ENCODE measurements at regions not wholly inside any gene's neighbourhood (a gene's known extent, or its start where the extent isn't known, plus 50 kb on each side); places are given as distances from the start of the nearest gene placed in this dataset.

- intact Hi-C loops (cut with DNase I) = no loop called here
- Histone ChIP-seq H3K27me3 (no peaks in the 10 kb centered on the region), H3K9ac (ENCODE audit: low read depth in 2 of 2, low read length in 2 of 2) (no peak overlapping the region), H3K36me3 (no peaks in the 10 kb centered on the region), H3K9me3 (no peaks in the 10 kb centered on the region), H3K4me1 (no peaks in the 10 kb centered on the region), H3K27ac (no peak overlapping the region), H3K4me3 (no peak overlapping the region)
- no peak for TF ChIP-seq CTCF (IDR thresholded peaks at IDR 0.05)
- DNase-seq = no peak
Observed at GRCh38 chr2:59858540-59858939, 694.9 kb downstream of the BCL11A start.

DNA sequence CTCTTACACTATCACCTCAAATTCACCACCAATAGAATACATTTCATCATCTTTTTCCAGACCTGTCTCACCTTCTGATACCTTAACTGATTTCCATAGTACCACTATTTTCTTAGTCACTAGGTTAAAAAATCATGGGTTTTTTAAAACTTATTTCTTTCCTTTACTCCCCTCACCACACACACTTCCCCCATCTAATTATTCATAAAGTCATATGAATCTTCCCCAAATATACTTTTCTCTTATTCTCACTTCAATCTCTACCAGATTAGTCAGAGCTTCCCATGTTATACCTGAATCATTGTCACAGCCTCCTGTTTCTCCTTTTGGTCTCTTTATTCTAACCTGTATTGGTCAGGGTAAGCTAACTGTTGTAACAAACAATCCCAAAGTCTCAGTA lies 696.3 kb downstream of the BCL11A start:
- no peak for DNase-seq
- H3K9me3 ChIP-seq = no peaks in the 10 kb centered on the region
- no peaks in the 10 kb centered on the region for H3K4me1 ChIP-seq

DNA sequence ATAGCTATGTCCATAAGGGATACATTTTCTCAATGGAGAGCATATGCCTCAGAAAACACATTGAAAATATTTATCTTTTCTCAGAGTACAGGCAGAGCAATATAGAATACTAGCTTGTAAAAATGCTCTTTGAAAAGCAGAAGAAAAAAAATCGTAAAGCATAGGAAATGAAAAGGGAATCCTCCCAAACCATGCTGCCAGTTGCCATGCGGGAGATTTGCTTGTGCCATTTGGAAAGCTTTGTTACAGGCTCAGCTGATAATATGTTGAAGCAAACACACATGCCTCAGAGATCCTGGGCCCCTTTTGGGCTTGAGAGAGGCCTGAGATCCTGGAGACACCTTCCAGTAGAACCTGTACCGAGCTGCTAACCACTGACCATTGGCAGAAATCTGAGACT lies 697.1 kb downstream of the BCL11A start:
- TF ChIP-seq CTCF (IDR thresholded peaks at IDR 0.05) = no peak
- no peak for DNase-seq

More for the DNA sequence above, 696.3 kb downstream of the BCL11A start:
- Histone ChIP-seq H3K9ac (ENCODE audit: low read depth in 2 of 2, low read length in 2 of 2) (no peak overlapping the region), H3K27ac (no peak overlapping the region), H3K4me3 (no peak overlapping the region), H3K36me3 (no peaks in the 10 kb centered on the region), H3K27me3 (no peaks in the 10 kb centered on the region)
- intact Hi-C loops (cut with DNase I) = no loop called here
- no peak for TF ChIP-seq CTCF (IDR thresholded peaks at IDR 0.05)

DNA sequence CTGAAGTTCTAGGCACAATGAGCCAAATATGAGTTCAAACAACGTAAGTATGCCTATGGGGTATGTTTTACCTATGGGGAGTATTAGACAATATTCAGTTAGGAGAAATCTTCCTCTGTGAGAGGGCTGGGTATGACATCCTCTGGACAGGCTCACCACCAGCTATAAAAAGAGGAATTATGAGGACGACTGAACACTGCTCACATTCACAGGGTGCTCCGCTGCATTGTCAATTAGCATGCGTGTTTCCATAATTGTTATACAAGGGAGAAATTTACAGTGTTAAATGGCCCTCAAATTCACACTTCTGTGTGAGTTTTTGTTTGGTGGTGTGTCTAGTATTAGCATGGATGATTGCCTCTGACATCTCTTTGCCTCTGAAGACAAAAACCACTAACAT lies 700.4 kb downstream of the BCL11A start:
- Histone ChIP-seq H3K36me3 (no peaks in the 10 kb centered on the region), H3K4me1 (no peaks in the 10 kb centered on the region), H3K9me3 (no peaks in the 10 kb centered on the region), H3K27ac (no peak overlapping the region), H3K9ac (ENCODE audit: low read depth in 2 of 2, low read length in 2 of 2) (no peak overlapping the region), H3K27me3 (no peaks in the 10 kb centered on the region), H3K4me3 (no peak overlapping the region)
- no peak for DNase-seq
- intact Hi-C loops (cut with DNase I) = no loop called here
- no peak for TF ChIP-seq CTCF (IDR thresholded peaks at IDR 0.05)

More for the DNA sequence above, 697.1 kb downstream of the BCL11A start:
- intact Hi-C loops (cut with DNase I) = no loop called here
- H3K4me3 ChIP-seq = no peak overlapping the region
- no peaks in the 10 kb centered on the region for H3K9me3 ChIP-seq
- H3K4me1 ChIP-seq = no peaks in the 10 kb centered on the region
- H3K27me3 ChIP-seq = no peaks in the 10 kb centered on the region
- H3K9ac ChIP-seq (ENCODE audit: low read depth in 2 of 2, low read length in 2 of 2) = no peak overlapping the region
- H3K36me3 ChIP-seq = no peaks in the 10 kb centered on the region
- H3K27ac ChIP-seq = no peak overlapping the region

GRCh38 chr2:59851836-59852475 lies 701.5 kb downstream of the BCL11A start:
- Histone ChIP-seq H3K27ac (no peak overlapping the region), H3K36me3 (no peaks in the 10 kb centered on the region), H3K9me3 (no peaks in the 10 kb centered on the region), H3K27me3 (no peaks in the 10 kb centered on the region), H3K9ac (ENCODE audit: low read depth in 2 of 2, low read length in 2 of 2) (no peak overlapping the region), H3K4me1 (no peaks in the 10 kb centered on the region), H3K4me3 (no peak overlapping the region)
- no peak for TF ChIP-seq CTCF (IDR thresholded peaks at IDR 0.05)
- DNase-seq = no peak
- intact Hi-C loops (cut with DNase I) = no loop called here
